SU-DHL-6 (cell line): ENCODE measurements at regions not wholly inside any gene's neighbourhood (a gene's known extent, or its start where the extent isn't known, plus 50 kb on each side); places are given as distances from the start of the nearest gene placed in this dataset.

ENCODE experiments used
- H2AFZ ChIP-seq: fragments of 200-600 bp; sonication (generic); 2 replicates; pipeline ENCODE4 v1.6.1; 2014; ENCODE audit warnings: low read depth, mild to moderate bottlenecking, moderate library complexity, mixed read lengths, antibody characterized with exemption, low read length; ENCODE audit not compliant: severe bottlenecking
- H3F3A ChIP-seq: fragments of 200-600 bp; shearing (Covaris generic); 2 replicates; pipeline ENCODE4 v1.6.0; 2016; ENCODE audit warnings: antibody characterized with exemption, mild to moderate bottlenecking; ENCODE audit not compliant: insufficient read depth
- H3K27ac ChIP-seq: fragments of 200-600 bp; sonication (generic); 2 replicates; pipeline ENCODE4 v1.5.1; 2016; ENCODE audit warnings: low read depth, mild to moderate bottlenecking, low read length, moderate library complexity, mixed read lengths
- H3K27me3 ChIP-seq: fragments of 200-600 bp; sonication (generic), shearing (Covaris generic); 2 replicates; pipeline ENCODE4 v1.6.0; 2014; ENCODE audit warnings: mild to moderate bottlenecking, low read length
- H3K36me3 ChIP-seq: fragments of 200-600 bp; sonication (generic); 2 replicates; pipeline ENCODE4 v1.6.1; 2014; ENCODE audit warnings: mild to moderate bottlenecking, low read length, mixed read lengths
- H3K4me2 ChIP-seq: fragments of 300-600, 200-600 bp; shearing (Covaris generic), sonication (generic); 2 replicates; pipeline ENCODE4 v1.6.0; 2014; ENCODE audit warnings: low read length, low read depth, mild to moderate bottlenecking; ENCODE audit not compliant: poor library complexity, severe bottlenecking
- H3K4me3 ChIP-seq: fragments of 200-600 bp; sonication (generic); 2 replicates; pipeline ENCODE4 v1.5.1; 2014; ENCODE audit warnings: antibody characterized with exemption, low read length, mild to moderate bottlenecking, mixed read lengths; ENCODE audit not compliant: insufficient read depth, poor library complexity, severe bottlenecking
- H3K79me2 ChIP-seq: fragments of 200-600 bp; sonication (generic); 2 replicates; pipeline ENCODE4 v1.6.1; 2014; ENCODE audit warnings: mild to moderate bottlenecking, low read length, moderate library complexity; ENCODE audit not compliant: insufficient read depth
- H3K9ac ChIP-seq: fragments of 200-600 bp; sonication (generic); 2 replicates; pipeline ENCODE4 v1.7.0; 2014; ENCODE audit warnings: mild to moderate bottlenecking, low read length
- H3K9me2 ChIP-seq: fragments of 200-600 bp; sonication (generic); replicated peaks from 2 replicates; pipeline ENCODE4 v1.6.1; 2014; ENCODE audit warnings: low read length; ENCODE audit not compliant: insufficient read depth
- H3K9me3 ChIP-seq: fragments of 200-600 bp; sonication (generic); 2 replicates; pipeline ENCODE4 v1.6.1; 2014; ENCODE audit warnings: low read length, mixed read lengths; ENCODE audit not compliant: insufficient read depth
- H4K20me1 ChIP-seq: fragments of 200-600 bp; sonication (generic); 2 replicates; pipeline ENCODE4 v1.6.1; 2014; ENCODE audit warnings: low read depth, mild to moderate bottlenecking, antibody characterized with exemption, low read length, moderate library complexity, mixed read lengths
- CTCF ChIP-seq: fragments of 200-600 bp; sonication (generic); IDR thresholded peaks from one replicate; pipeline ENCODE4 v1.5.1; 2017; ENCODE audit warnings: antibody characterized with exemption, mild to moderate bottlenecking, low read length, moderate library complexity; ENCODE audit not compliant: insufficient read depth, poor library complexity, severe bottlenecking
- EZH2phosphoT487 ChIP-seq: fragments of 200-600 bp; sonication (generic), shearing (Covaris generic); conservative IDR thresholded peaks from 2 replicates; pipeline ENCODE4 v1.6.1; 2018; ENCODE audit warnings: mild to moderate bottlenecking, antibody characterized with exemption, low read length, moderate library complexity, mixed read lengths

- H3K27me3 ChIP-seq = no peaks in the 10 kb centered on the region
- no peak for TF ChIP-seq CTCF
- TF ChIP-seq EZH2phosphoT487 = no peak
Measured at GRCh38 chr12:108048686-108049085, 80.4 kb upstream of the WSCD2 start.

GRCh38 chr12:108050696-108051095 lies 78.4 kb upstream of the WSCD2 start:
- H3K4me3 ChIP-seq = no peak overlapping the region
- no peak overlapping the region for H3K9ac ChIP-seq
- H2AFZ ChIP-seq = no peak overlapping the region
- no peak overlapping the region for H3K4me2 ChIP-seq
- H3K9me3 ChIP-seq = no peaks in the 10 kb centered on the region
- H3K9me2 ChIP-seq = no peaks in the 10 kb centered on the region
- H3K27me3 ChIP-seq = no peaks in the 10 kb centered on the region
- no peaks in the 10 kb centered on the region for H3K79me2 ChIP-seq
- H3K36me3 ChIP-seq = no peaks in the 10 kb centered on the region
- no peak for TF ChIP-seq CTCF
- TF ChIP-seq EZH2phosphoT487 = no peak
- H4K20me1 ChIP-seq = no peaks in the 10 kb centered on the region
- no peak overlapping the region for H3K27ac ChIP-seq
- H3F3A ChIP-seq = no peaks in the 10 kb centered on the region

More at GRCh38 chr12:108048686-108049085, 80.4 kb upstream of the WSCD2 start:
- Histone ChIP-seq H3K4me2 (no peak overlapping the region), H3K36me3 (no peaks in the 10 kb centered on the region), H3F3A (no peaks in the 10 kb centered on the region), H3K9ac (no peak overlapping the region), H3K9me2 (no peaks in the 10 kb centered on the region), H3K27ac (no peak overlapping the region), H4K20me1 (no peaks in the 10 kb centered on the region), H3K4me3 (no peak overlapping the region), H3K9me3 (no peaks in the 10 kb centered on the region), H2AFZ (no peak overlapping the region), H3K79me2 (no peaks in the 10 kb centered on the region)

- Histone ChIP-seq H3K4me2 (no peak overlapping the region), H3K27ac (no peak overlapping the region), H3K79me2 (no peaks in the 10 kb centered on the region), H3F3A (no peaks in the 10 kb centered on the region), H4K20me1 (no peaks in the 10 kb centered on the region), H3K9ac (no peak overlapping the region), H3K4me3 (no peak overlapping the region), H3K36me3 (no peaks in the 10 kb centered on the region), H3K9me3 (no peaks in the 10 kb centered on the region), H3K27me3 (no peaks in the 10 kb centered on the region), H2AFZ (no peak overlapping the region), H3K9me2 (no peaks in the 10 kb centered on the region)
- no peak for TF ChIP-seq EZH2phosphoT487
- TF ChIP-seq CTCF = no peak
Measured at GRCh38 chr12:108052260-108052659, 76.8 kb upstream of the WSCD2 start.
